GM12864 (cell line): ENCODE measurements at regions not wholly inside any gene's neighbourhood (a gene's known extent, or its start where the extent isn't known, plus 50 kb on each side); places are given as distances from the start of the nearest gene placed in this dataset.

ENCODE experiments used
- DNase-seq: peaks from one replicate; pipeline ENCODE4 v3.0.0-alpha.2; 2011; ENCODE audit warnings: low read depth
- H3K4me3 ChIP-seq: 2 replicates; pipeline ENCODE4 v1.5.1; 2011; ENCODE audit warnings: mild to moderate bottlenecking, low read depth, low read length, control low read depth
- TF ChIP-seq, protein P1 (sequence below): IDR thresholded peaks from 2 replicates; pipeline ENCODE4 v1.5.1; 2011; ENCODE audit warnings: low read depth, mild to moderate bottlenecking, moderate library complexity, low read length, control low read depth, inconsistent platforms; ENCODE audit errors: missing control alignments

DNA sequence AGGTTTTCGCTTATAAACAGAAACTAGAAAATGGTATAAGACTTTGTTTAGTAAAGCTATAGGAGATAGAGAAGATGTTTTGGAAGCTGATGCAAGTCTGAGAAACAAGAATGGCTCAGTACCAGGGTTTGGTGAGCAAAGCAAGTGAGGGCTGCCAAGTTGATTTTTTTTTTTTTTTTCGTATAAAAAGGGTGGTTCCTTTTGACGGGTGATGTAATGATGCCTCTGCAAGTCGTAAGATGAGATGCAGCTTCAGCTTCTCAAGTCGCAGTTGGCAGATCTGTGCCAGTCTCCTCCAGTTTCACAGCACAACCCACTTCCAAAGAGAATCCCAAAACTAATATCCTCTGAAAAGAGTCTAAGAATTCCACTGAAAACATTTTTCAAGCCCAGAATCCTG, 252.8 kb upstream of the CDH4 start:
- TF ChIP-seq, protein P1, sequence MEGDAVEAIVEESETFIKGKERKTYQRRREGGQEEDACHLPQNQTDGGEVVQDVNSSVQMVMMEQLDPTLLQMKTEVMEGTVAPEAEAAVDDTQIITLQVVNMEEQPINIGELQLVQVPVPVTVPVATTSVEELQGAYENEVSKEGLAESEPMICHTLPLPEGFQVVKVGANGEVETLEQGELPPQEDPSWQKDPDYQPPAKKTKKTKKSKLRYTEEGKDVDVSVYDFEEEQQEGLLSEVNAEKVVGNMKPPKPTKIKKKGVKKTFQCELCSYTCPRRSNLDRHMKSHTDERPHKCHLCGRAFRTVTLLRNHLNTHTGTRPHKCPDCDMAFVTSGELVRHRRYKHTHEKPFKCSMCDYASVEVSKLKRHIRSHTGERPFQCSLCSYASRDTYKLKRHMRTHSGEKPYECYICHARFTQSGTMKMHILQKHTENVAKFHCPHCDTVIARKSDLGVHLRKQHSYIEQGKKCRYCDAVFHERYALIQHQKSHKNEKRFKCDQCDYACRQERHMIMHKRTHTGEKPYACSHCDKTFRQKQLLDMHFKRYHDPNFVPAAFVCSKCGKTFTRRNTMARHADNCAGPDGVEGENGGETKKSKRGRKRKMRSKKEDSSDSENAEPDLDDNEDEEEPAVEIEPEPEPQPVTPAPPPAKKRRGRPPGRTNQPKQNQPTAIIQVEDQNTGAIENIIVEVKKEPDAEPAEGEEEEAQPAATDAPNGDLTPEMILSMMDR: no peak
- no peak overlapping the region for H3K4me3 ChIP-seq
- DNase-seq: no peak

GRCh38 chr20:61002090-61002489, 250.0 kb upstream of the CDH4 start:
- DNase-seq: no peak
- no peak overlapping the region for H3K4me3 ChIP-seq
- TF ChIP-seq, protein P1: no peak

- no peak overlapping the region for H3K4me3 ChIP-seq
- TF ChIP-seq, protein P1: no peak
- DNase-seq: no peak
Measured at GRCh38 chr20:61014491-61014890, 237.6 kb upstream of the CDH4 start.

- H3K4me3 ChIP-seq: no peak overlapping the region
- DNase-seq: no peak
- TF ChIP-seq, protein P1: no peak
Measured at GRCh38 chr20:61015602-61016001, 236.5 kb upstream of the CDH4 start.

GRCh38 chr20:61019322-61019721, 232.7 kb upstream of the CDH4 start:
- no peak overlapping the region for H3K4me3 ChIP-seq
- TF ChIP-seq, protein P1: no peak
- DNase-seq: no peak

DNA sequence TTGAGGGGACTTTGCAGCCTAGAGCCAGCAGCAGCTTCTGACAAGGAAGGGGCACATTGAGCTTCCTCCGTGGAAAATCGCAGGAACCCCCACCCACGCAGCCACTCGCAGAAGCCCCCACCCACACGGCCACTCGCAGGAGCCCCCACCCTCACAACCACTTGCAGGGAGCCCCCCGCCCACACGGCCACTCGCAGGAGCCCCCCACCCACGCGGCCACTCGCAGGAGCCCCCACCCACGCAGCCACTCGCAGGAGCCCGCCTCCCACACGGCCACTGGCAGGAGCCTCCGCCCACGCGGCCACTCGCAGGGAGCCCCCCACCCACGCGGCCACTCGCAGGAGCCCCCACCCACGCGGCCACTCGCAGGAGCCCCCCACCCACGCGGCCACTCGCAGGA, 228.4 kb upstream of the CDH4 start:
- TF ChIP-seq, protein P1: no peak
- no peak overlapping the region for H3K4me3 ChIP-seq
- no peak for DNase-seq

DNA sequence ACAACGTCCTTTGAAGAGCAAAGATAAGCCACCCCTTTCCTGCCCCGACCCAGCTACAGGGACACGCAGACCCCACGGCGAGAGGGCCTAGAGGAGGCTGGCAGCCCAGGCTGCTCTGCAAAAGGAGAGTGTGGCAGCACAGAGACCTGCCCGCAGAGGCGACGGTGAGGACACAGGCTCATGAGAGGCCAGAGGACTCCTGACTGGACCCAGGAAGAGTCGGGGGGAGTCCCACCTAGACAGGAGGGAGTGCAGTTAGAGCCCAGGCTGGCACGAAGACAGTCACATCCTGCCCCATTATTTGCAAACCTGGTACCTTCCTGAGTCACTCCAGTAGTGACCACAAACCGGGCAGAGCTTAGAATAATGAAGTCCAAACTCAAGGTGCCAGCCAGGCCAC, 227.7 kb upstream of the CDH4 start:
- DNase-seq: no peak
- no peak overlapping the region for H3K4me3 ChIP-seq
- TF ChIP-seq, protein P1: no peak
